Cerebellar nuclear complex (tissue), 1 donor: ENCODE measurements at regions not wholly inside any gene's neighbourhood (a gene's known extent, or its start where the extent isn't known, plus 50 kb on each side); places are given as distances from the start of the nearest gene placed in this dataset.

Source experiments
- DNase-seq, 2 experiments: peaks; one replicate each; lab custom pipeline; 2025; lab: John Stamatoyannopoulos, UW

DNA sequence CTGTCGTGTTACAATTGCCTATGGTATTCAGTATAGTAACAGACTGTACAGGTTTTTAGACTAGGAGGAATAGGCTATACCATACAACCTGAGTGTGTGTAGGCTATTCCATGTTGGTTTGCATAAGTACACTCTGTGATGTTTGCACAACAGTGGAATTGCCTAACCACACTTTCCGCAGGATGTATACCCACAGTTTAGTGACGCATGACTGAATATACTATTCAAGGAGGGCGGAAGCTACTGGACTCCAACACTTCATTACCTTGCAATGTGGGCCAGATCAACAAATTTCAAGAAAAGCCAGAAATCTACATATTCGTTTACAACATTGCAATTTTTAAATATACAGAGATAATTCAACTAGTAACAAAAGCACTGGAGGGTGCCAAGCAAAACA, 317.2 kb downstream of the PDGFC start:
- DNase-seq = no peak

DNA sequence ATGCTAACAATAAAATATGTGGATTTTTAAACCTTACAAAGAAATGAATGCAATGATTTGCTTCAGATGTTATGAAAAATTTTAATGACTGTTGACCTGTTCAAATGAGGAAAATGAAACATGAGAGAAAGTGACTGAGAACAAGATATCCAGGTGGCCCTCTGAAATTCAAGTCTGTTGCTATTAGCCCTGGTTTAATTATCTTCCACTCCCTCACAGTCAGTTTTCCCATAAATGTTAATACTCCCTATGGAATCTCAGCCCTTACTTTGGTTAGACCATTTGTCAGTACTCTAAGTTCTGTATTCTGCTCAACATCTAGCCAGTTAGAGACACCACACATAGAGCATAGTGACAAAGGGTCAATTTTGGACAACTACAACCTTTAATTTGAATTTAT, 327.8 kb downstream of the PDGFC start:
- no peak for DNase-seq

DNA sequence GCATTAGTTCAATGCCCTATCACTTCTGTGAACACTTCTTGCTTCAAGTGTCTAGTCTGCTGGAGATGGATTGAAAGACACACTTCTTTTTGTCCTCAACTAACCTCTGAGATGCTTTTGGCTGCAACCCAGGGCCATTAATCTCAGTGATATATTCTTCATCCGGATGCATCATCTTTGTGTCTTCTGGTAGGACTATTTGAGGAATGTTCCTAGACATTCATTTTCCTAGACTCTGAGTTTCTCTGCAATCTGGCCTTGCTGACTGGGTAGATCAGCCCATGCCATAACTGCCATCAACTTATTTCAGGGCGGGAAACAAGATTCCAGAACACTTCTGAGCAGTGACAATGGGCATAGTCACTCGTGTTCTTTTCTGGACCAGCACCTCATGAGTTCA, 329.4 kb downstream of the PDGFC start:
- no peak for DNase-seq

DNA sequence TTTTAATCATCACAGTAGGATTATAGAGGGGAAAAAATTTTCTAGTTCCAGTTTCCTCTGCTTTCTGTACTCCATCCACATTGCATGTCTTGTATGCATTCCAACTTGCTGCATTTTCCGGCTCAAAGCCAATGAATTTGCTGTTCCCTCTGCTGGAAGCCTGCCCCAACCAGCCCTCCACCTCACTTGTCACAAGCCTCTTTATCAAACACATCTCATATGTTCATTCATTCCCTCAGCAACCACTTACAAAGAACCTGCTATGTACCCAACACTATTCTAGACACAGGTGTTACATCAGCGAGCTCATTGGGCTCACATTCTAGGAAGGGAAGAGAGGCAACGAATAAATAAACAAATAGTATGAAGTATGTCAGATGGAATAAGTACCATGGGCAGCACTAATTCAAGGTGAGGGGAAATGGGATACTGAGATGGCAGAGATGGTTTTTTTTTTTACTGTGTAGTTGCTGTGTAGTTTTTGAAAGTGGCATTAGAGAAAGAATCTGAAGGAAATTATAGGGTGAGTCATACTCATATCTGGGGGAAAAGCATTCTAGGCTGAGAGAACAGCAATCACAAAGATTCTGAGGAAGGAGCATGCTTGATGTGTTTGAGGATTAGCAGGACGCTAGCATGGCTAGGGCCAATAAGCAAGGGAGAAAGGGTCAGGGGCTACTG, 332.5 kb downstream of the PDGFC start:
- no peak for DNase-seq

DNA sequence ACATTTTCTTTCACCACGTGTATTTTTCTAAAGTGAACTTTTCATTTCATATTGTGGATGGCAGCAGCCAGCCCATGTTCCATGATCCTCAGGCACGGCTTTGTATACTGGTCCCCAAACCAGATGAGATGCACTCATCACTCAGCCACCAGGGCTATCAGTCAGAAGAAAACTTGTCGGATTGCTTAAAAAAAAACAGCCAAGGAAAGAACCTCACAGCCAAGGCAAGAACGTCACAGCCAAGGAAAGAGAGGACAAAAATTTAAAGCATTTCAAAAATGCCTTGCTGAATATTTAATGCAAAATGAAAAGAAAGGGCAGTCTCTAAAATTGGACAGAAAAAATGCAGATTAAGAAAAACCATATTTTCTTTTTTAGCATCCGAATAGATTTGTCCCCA, 333.3 kb downstream of the PDGFC start:
- DNase-seq = no peak

DNA sequence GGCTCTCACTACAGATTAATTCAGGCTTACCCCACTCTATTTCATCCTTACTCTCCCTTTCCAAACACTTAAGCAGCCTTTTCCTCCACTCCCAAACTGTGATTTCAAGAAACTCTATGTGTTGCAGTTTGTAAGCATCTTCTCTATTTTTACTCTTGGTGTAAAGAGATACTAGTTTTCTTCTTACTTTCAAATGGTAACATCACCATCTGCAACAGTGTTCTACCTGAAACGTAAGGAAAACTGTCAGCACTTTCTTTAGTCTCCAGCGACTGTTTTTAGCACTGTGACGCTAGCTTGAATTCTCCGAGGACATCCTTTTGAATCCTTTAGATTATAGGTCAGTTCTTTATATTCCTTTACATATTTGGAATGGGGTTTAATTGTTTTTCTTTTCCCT, 335.2 kb downstream of the PDGFC start:
- DNase-seq = no peak

DNA sequence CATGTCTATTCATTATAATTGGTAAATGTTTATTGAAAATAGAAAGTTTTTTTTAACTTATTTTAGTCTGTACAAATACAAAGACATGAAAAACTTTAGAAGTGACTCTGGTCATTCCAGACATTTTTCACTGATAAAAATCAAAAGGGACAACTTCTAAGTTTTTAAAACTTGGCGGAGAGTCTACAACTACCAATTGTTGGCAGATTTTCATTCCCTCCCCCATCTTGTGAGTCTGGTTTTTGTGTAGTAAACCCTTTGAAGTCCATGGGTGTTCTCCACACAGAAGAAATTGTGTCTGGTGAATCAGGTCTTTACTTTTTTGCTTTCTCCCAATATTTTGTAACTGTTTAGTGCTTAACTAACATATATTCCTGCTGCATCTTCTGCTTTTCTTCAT, 336.5 kb downstream of the PDGFC start:
- DNase-seq = no peak

DNA sequence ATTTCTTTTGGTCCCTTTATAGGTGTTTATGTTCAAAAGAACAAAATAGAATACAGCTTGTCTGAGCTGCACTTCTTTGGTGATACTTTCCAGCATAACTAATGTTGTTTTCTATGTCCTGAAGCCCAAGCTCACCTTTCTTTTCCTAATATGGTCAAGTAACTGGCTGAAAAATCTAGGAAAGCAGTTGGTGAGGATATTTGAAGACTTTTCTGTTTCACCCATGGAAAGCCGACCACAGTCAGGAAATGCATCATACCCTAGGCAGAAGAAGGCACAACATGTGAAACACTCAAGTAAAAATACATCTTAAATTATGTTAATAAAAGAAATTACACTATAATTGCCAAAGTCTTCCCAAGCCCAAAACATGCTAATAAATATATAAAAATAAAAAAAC, 337.0 kb downstream of the PDGFC start:
- DNase-seq = no peak

DNA sequence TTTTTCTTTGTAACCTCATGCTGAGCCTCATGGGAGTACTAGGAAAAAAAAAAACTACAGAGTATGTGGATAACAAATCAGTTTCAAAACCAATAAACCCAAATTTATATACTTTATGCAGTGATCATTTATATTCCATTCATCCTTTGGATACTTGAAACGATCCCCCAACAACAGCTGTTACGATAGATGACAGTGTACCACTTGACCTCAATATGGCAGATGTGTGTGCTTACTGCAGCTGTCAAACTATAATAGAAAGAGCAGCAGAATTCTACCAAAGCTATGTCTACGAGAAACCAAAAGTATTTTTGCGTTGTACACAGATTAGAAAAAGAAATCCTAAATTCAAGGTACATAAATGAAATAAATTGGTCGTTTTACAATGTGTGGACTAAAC, 337.8 kb downstream of the PDGFC start:
- no peak for DNase-seq

DNA sequence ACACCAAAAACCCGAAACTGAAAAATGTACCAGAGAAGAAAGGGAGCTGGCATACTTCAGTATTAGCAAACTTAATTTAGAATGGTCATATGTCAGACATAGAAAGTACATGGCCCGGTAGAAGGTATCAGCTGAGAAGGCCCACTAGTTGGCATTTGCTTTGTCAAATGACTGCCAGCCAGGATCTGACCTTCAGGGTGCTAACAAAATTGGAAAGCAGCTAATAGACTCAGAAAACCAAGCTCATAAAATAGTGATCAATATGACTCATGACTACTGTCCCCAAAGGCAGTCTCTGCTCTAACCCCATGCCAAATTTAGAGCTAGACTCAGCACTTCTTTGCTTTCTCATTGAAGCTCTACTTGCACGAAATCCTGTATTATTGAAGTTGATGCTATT, 342.7 kb downstream of the PDGFC start:
- DNase-seq = no peak

DNA sequence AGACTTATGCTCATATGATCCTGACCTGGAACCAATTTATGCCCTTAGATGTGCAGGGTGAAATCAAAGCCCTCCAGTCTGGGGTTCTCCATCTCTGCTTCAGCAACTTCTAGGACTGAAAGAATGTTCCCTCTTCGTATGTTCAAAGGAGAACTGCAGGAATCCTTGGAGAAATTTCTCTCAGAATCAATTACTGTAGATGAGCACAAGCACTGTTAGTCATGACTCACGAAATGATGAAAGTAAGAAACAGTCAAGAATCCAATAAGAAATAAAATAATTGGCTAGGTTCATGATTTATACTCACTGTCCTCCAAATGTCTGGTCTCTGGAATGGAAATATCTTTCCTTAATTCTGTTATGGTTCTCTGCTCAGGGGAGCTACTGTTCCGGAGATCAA, 348.2 kb downstream of the PDGFC start:
- no peak for DNase-seq

DNA sequence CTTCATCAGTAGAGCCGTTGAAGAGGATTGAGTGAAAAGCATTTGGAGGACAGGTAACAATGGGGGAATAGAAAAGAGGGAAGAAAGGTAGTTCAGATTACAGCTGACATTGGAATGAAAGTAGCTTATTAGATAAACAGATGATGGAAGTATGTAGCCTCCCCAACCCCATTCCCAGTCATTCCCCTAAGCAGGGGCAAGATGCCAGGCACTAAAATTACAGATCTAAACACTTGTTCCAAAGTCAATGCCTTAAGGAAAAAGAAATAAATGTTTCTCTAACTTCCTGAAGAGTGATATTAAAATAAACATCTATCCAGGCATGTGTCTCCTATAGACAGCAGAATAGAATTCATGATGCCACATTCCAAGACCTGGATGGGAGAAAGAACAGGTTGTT, 350.8 kb downstream of the PDGFC start:
- DNase-seq = no peak

DNA sequence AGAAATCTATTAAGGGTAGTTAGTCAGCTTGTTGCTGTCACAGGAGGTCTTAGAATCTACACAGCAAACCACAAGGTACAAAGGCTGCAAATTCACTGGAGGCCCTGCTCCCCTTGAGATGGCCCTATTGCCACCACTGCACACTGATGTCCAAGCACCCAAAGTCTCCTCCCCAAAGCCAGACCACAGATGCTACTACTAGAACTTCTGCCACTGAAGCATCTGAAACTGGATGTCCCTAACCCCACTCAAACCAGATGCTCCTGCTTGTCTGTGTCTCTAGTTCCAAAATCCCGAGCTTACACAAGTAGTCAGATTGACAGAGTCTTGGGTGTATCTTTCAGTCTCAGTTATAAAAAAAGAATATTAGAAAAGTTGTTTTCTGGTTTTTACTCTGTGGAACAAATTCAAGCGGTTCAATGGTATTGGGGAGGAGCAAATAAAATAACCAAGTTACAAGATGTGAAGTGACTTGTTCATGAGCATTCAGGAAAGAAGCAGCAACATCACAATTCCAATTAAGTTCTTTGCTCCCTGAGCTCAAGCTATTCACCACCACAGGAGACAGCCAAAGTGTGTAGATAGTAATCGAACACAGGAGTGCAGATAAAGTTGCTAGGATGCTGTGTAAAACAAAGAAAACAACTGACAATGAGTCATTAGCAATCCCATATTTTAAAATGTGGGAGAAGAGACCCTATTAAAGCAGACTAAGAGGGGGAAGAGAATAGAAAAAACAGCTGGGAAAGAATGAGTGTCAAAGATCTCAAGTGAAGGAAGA, 352.3 kb downstream of the PDGFC start:
- DNase-seq = no peak

DNA sequence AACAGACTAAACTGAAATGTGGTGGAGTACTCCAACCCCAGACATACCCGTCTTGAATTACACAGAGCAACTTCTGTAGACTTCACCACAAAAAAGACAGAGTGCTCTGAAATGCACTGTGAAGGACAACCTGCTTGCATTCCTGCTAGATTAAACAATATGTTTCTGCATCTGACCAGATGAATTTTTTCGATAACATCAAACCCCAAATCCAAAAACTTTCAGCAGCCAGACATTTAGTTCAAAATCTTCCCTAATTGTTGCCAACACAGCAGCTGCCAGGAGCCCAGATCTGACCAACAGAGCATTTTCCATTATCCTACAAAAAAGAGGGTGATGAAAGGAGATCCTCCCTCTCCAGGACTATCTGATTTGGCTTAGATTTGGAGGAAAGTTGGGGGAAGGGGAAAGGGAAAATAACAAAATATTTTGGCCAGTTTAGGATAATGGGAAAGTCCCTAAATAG, 356.5 kb downstream of the PDGFC start:
- no peak for DNase-seq

DNA sequence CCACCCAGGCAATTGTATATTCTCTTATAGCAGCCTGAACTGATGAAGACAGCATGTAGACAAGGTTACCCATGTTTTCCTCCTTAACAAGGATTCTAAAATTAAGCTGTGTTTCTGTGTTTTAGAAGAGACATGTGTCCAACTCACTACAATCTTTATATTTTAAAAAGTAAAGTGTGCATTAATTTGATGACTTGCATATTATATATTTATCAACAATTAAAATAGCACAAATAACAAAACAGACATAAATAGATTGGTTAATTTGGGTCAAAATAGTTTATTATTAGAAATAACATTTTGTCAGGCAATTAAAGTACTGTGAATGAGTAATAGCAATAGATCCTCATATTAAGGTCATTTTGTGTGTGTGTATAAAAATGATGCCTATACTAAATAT, 357.1 kb downstream of the PDGFC start:
- DNase-seq = no peak

DNA sequence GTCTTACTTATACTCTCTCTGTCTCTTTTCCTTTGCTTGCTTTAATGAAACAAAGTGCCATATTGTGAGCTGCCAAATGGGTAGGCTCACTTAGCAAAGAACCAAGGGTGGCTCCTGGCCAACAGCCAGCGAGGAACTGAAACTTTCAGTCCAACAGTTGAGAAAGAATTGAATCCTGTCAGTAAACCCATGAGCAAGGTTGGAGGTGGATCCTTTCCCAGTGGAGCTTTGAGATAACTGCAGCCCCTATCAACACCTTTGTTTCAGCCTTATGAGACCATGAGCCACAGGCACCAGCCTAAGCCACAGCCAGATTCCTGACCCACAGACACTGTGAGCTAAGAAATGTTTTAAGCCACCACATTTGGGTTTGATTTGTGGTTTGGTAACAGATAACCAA, 362.2 kb downstream of the PDGFC start:
- DNase-seq = no peak

DNA sequence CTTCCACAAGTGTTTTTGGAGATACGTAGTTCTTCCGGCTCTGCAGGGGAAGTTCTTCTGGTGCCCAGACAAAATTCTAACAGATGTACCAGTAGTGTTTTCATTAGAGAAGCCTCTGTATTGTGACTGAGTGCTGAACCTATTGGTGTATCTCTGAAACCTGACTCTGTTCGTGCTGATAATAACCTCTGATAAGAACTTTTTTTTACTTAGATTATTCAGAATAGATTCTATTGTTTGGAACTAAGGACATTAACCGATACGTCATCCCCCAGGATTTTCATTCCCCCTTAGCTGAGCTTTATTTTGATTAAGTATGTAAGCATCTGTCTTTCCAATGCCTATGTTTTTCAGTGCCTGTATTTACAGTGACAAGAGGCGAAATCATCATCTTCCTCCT, 362.9 kb downstream of the PDGFC start:
- no peak for DNase-seq

DNA sequence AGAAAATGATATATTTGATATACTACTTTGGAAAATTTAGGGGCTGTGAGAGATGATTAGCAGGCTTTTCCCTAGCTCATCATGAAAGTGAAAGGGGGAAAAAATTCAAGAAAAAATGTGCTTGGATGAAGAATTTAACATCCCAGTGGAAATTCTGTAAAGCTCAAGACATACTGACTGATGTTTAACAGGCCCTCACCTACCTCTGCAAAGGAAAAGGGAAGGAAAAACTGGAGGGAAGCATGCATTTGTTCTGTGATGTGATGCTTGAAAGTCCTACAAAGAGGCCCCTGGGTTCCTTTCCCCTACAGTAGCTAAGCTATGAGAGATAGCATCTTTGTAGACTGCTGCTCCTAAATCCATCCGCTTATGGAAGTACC, 364.1 kb downstream of the PDGFC start:
- no peak for DNase-seq

DNA sequence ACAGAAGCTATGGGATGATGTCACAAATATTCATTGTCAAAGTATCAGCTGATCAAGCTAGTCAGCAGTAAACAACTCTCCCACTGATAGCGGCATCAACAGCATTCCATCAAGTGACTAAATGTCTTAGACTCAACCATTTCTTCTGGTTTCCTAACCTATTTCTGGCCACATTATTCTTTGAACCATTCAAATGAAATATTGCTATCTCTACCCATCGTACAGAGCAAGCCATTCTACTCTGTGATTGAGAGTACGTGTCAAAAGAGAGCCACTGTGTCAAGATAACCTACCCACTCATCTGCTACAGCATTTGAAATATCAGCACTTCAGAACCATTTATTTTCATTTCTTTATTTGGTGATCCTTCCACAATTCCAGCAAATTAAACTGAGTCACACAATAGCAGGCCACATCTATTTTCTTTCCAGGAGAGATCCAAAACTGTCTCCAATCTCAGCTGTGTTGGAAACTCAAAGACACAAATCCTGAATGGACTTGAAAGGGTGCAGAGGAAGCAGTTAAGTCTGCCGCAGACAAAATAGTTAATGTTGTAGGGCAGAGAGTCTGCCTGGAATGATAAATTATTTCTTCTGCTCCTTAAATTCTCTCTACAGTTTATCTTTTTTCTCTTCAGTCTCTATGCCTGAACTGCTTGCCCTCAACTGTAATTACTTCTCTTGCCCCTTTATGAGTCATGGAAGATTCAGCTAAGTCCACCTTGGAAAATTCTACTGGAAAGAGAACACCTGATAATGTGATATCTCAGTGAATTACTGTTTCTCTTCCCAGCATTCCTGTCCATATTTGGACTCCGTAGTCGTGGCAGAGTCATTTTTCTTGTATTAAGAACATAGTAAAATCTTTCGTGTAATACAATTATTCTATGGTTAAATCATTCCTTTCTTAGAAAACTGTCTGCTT, 364.8 kb downstream of the PDGFC start:
- no peak for DNase-seq

DNA sequence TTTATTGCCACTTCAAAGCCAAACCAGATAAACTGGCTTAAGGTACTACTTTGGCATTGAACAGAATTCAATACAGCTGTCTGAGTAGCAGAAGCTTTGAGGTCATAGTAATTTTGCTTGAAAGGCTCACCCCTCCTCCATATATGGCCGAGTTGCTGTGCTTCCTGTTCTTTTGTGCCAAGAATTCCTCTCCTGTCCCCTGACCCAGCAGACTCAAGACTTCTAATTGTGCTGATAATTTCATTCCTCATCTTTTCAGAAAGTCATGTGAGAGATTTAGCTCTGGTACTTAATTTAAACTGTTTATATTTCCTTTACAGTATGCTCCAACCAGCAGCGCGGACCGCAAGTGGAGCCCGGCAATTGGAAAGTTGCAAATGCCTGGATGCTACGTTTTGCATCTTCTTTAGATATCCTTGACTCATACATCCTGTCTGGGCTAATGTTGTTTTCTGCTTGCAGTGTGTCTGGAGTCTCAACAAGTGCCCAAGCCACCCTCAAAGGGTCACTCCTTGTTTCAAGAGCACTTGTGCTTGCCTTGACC, 373.4 kb downstream of the PDGFC start:
- no peak for DNase-seq

DNA sequence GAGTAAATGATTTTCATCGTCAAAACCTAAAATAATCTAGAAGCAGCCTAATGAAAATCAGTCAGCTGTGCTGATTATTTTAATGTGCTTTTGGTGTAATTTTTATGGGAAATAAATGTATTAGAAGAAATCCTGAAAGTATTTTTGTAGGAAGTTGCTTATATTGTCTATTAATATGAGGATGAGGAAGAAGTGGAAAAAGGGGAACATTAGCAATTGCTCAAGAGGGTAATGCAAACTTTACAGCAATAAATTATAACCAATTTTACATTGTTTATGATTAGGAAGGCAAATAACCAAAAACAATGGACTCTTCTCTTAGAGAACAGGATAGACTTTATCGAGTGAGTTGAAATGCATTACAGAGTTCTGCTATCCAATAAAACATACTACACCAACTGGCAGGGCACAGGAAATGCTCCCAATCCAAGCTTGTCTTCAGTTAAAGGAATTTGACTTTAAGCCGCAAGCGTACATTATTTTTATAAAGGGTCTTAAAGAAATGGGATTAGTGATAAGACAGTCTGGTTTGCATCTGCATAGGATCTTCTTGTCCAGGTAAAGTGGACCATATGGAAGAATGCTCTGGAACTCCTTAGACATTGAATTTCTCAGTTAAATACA, 374.8 kb downstream of the PDGFC start:
- DNase-seq = no peak

DNA sequence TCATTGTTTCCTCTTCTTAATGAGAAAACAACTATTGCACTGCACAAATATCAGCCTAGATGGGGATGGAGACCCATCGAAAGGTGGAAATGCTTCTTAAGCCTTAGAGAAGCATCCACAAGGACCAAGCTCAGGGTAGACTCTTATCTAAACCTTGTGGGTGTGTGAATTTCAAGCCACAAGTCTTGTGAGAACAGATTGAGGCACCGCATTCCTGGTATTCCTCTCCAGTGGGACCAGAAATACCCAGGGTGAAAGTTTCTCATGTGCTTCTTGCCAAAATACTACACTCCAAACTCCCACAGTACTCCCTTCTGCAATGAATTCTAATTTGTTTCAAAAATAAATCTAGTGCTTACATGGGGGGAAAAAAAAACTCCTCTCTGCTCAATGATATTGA, 375.6 kb downstream of the PDGFC start:
- DNase-seq = no peak
